ENCODE measurements at regions not wholly inside any gene's neighbourhood (a gene's known extent, or its start where the extent isn't known, plus 50 kb on each side); places are given as distances from the start of the nearest gene placed in this dataset.
"Not testable (repeated sequence)": the region's sequence is repeated elsewhere in the genome, so short reads cannot be mapped to it uniquely, and the experiment has no call there.

DNA sequence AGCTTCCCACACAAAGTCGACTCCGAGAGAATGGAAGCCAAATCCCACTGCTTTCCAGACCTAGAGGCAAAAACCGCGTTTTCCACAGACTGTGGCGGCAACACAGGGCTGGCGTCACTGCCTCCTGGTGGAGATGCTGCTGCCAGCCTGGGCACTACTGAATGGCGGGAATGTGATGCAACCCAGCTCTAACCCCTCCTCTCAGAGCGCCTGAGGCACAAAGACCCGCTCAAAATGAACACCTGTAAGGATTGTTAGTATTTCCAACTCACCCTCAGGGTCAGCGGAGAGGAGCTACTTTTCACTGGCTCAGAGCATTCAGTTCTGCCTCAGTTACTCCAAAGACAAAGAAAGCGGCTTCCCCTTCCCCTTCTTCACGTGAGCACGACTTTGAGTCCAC is 548.0 kb upstream of the SALL3 start:
- WGBS, 2 donors = 87 to 96% methylated on average over 5 to 13 of the region's 13 CpGs
- intact Hi-C loops (cut with DNase I; ENCODE audit: low total_unique reads) = no loop called here
- no peak for DNase-seq

DNA sequence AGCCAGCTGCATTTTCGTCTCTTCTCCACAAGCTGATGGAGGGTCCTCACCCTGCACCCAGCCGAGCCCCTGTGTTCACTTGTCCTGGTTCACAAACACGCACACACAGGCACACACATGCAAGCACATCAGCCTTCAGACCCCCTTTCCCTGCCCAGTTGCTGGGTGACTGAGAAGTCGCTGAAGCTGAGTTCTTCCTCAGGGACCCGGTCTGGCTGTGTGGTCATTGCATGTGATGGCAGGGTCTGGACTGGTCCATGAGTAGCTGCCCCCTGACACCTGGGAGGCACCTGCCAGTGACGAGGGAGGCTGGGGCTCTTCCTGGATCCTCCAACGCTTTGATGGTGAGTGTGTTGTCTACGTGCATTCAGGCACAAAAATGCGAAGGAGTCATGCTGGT is 546.1 kb upstream of the SALL3 start:
- Histone ChIP-seq H3K27ac (no peak overlapping the region), H3K36me3 (ENCODE audit: low read depth, missing control alignments) (no peaks in the 10 kb centered on the region), H3K4me3 (no peak overlapping the region), H3K27me3 (no peaks in the 10 kb centered on the region), H3K4me1 (no peaks in the 10 kb centered on the region), H3K9me3 (no peaks in the 10 kb centered on the region)
- intact Hi-C loops (cut with DNase I; ENCODE audit: low total_unique reads) = no loop called here
- 85 to 89% methylated on average over 7 to 9 of the region's 9 CpGs for WGBS, 2 donors
- DNase-seq = no peak
- TF ChIP-seq, protein P1, sequence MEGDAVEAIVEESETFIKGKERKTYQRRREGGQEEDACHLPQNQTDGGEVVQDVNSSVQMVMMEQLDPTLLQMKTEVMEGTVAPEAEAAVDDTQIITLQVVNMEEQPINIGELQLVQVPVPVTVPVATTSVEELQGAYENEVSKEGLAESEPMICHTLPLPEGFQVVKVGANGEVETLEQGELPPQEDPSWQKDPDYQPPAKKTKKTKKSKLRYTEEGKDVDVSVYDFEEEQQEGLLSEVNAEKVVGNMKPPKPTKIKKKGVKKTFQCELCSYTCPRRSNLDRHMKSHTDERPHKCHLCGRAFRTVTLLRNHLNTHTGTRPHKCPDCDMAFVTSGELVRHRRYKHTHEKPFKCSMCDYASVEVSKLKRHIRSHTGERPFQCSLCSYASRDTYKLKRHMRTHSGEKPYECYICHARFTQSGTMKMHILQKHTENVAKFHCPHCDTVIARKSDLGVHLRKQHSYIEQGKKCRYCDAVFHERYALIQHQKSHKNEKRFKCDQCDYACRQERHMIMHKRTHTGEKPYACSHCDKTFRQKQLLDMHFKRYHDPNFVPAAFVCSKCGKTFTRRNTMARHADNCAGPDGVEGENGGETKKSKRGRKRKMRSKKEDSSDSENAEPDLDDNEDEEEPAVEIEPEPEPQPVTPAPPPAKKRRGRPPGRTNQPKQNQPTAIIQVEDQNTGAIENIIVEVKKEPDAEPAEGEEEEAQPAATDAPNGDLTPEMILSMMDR (IDR thresholded peaks at IDR 0.05) = no peak

More for the DNA sequence above, 548.0 kb upstream of the SALL3 start:
- TF ChIP-seq, protein P1 (IDR thresholded peaks at IDR 0.05) = no peak
- no peak for TF ChIP-seq POLR2A (IDR thresholded peaks at IDR 0.05)
- no peak overlapping the region for H3K4me3 ChIP-seq
- H3K27me3 ChIP-seq = no peaks in the 10 kb centered on the region
- no peaks in the 10 kb centered on the region for H3K4me1 ChIP-seq
- no peak overlapping the region for H3K27ac ChIP-seq
- H3K9me3 ChIP-seq = no peaks in the 10 kb centered on the region
- no peaks in the 10 kb centered on the region for H3K36me3 ChIP-seq (ENCODE audit: low read depth, missing control alignments)

DNA sequence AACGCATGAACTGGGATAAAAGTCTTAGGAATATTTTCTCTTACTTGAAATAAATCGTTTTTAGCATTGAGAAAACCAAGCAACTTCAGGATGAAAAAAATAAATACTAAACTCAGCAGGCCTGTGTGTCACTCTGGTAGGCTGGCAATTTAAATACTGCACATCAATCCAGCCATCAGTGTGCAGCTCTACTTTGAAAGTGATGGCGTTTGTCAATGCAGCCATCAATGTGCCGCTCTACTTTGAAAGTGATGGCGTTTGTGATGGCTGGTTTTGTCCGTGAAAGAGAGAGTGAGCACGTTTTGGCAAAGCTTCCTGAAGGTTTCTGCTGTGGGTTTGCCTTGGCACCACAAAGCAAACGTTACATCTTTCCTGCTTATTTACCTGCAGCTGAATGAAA is 543.5 kb upstream of the SALL3 start:
- no peaks in the 10 kb centered on the region for H3K36me3 ChIP-seq (ENCODE audit: low read depth, missing control alignments)
- TF ChIP-seq, protein P1 (IDR thresholded peaks at IDR 0.05) = no peak
- TF ChIP-seq POLR2A (IDR thresholded peaks at IDR 0.05) = no peak
- DNase-seq = no peak
- intact Hi-C loops (cut with DNase I; ENCODE audit: low total_unique reads) = no loop called here
- H3K9me3 ChIP-seq = no peaks in the 10 kb centered on the region
- H3K27ac ChIP-seq = no peak overlapping the region
- no peaks in the 10 kb centered on the region for H3K4me1 ChIP-seq
- H3K27me3 ChIP-seq = no peaks in the 10 kb centered on the region
- H3K4me3 ChIP-seq = no peak overlapping the region
- WGBS, 2 donors = 88 to 89% methylated on average over 8 of the region's 8 CpGs

DNA sequence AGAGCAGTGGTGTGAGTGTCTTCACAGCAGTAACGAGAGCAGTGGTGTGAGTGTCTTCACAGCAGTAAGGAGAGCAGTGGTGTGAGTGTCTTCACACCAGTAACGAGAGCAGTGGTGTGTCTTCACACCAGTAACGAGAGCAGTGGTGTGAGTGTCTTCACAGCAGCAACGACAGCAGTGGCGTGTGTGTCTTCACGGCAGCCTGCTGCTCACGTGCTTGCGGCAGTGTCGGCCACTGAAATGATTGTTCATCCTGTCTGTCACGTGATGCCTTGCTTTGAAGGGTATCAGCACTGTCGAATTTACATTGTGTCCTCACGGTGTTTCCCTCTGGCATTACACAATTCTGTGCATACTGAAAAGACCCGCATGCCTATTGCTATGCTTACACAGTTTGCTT is 541.4 kb upstream of the SALL3 start:
- H3K4me1 ChIP-seq; H3K36me3 ChIP-seq (ENCODE audit: low read depth, missing control alignments); H3K4me3 ChIP-seq; H3K27ac ChIP-seq; H3K27me3 ChIP-seq; DNase-seq; intact Hi-C loops (cut with DNase I; ENCODE audit: low total_unique reads); H3K9me3 ChIP-seq: not testable (repeated sequence)
- WGBS, 2 donors = 90 to 92% methylated on average over 11 to 13 of the region's 13 CpGs

DNA sequence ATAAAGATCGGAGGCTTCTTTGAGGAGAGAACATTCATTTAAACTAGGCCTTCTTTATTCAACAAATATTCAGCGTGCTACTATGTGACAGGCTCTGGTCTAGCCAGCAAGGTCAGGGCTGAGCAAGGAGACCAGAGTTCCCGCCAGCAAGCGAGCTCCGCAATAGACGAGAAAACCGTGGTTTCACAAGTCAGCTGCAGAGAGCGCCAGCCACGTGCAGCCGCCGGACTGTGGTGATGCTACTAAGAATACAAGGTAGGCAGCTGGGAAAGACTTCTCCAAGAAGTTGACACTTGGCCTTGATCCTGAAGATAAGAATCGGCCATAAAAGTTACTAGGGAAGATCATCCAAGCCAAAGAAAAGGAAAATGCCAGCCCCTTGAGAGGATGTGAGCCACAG is 533.7 kb upstream of the SALL3 start:
- intact Hi-C loops (cut with DNase I; ENCODE audit: low total_unique reads) = no loop called here
- Histone ChIP-seq H3K36me3 (ENCODE audit: low read depth, missing control alignments) (no peaks in the 10 kb centered on the region), H3K4me3 (no peak overlapping the region), H3K4me1 (no peaks in the 10 kb centered on the region), H3K27me3 (no peaks in the 10 kb centered on the region), H3K9me3 (no peaks in the 10 kb centered on the region), H3K27ac (no peak overlapping the region)
- 65 to 80% methylated on average over 12 of the region's 12 CpGs for WGBS, 2 donors
- DNase-seq = no peak
- TF ChIP-seq, protein P1 (IDR thresholded peaks at IDR 0.05) = no peak
- TF ChIP-seq POLR2A (IDR thresholded peaks at IDR 0.05) = no peak
